Endodermal cell (in vitro differentiated cells): ENCODE measurements at regions not wholly inside any gene's neighbourhood (a gene's known extent, or its start where the extent isn't known, plus 50 kb on each side); places are given as distances from the start of the nearest gene placed in this dataset.

ENCODE experiments used
- DNase-seq: peaks from one replicate; pipeline ENCODE4 v3.0.0-alpha.2; 2017
- H3K27ac ChIP-seq: 2 replicates; pipeline ENCODE4 v1.5.1; 2013; ENCODE audit warnings: mild to moderate bottlenecking, low read depth, low read length, moderate library complexity
- H3K27me3 ChIP-seq: 2 replicates; pipeline ENCODE4 v1.6.1; 2013; ENCODE audit warnings: mild to moderate bottlenecking, low read length, moderate library complexity; ENCODE audit not compliant: insufficient read depth, control insufficient read depth, poor library complexity, severe bottlenecking
- H3K36me3 ChIP-seq: 2 replicates; pipeline ENCODE4 v1.7.0; 2013; ENCODE audit warnings: mild to moderate bottlenecking, low read length, moderate library complexity; ENCODE audit not compliant: control insufficient read depth, insufficient read depth
- H3K4me1 ChIP-seq: one replicate; pipeline ENCODE4 v1.7.0; 2013; ENCODE audit warnings: low read length; ENCODE audit not compliant: control insufficient read depth, insufficient read depth
- H3K4me3 ChIP-seq: 2 replicates; pipeline ENCODE4 v1.5.1; 2013; ENCODE audit warnings: mild to moderate bottlenecking, low read length, moderate library complexity
- H3K9ac ChIP-seq: 2 replicates; pipeline ENCODE4 v1.6.1; 2013; ENCODE audit warnings: mild to moderate bottlenecking, low read length, moderate library complexity; ENCODE audit not compliant: poor library complexity, severe bottlenecking; ENCODE audit errors: extremely low read depth
- H3K9me3 ChIP-seq: 2 replicates; pipeline ENCODE4 v1.6.1; 2013; ENCODE audit warnings: mild to moderate bottlenecking, low read length, moderate library complexity; ENCODE audit not compliant: control insufficient read depth
- H3K27ac Mint-ChIP-seq: 2 replicates; pipeline ENCODE4 v1.8.0; 2020; ENCODE audit warnings: mixed read lengths
- H3K27me3 Mint-ChIP-seq: 2 replicates; pipeline ENCODE4 v1.8.0; 2021; ENCODE audit warnings: mild to moderate bottlenecking, mixed read lengths; ENCODE audit not compliant: insufficient read depth
- H3K36me3 Mint-ChIP-seq: 2 replicates; pipeline ENCODE4 v1.8.0; 2020; ENCODE audit warnings: low read depth, mixed read lengths
- H3K4me1 Mint-ChIP-seq: 2 replicates; pipeline ENCODE4 v1.8.0; 2020; ENCODE audit warnings: mixed read lengths
- H3K4me3 Mint-ChIP-seq: 2 replicates; pipeline ENCODE4 v1.8.0; 2020; ENCODE audit warnings: mild to moderate bottlenecking, moderate library complexity, mixed read lengths
- H3K9me3 Mint-ChIP-seq: 2 replicates; pipeline ENCODE4 v1.8.0; 2020; ENCODE audit warnings: mild to moderate bottlenecking, mixed read lengths
- CTCF ChIP-seq: fragments of 200-600 bp; sonication (generic); conservative IDR thresholded peaks from 2 replicates; pipeline ENCODE4 v1.5.0; 2021; ENCODE audit warnings: antibody characterized with exemption, mild to moderate bottlenecking
- WGBS, 2 experiments: methylation state at CpG; one replicate each; pipeline versions ENCODE4 v1.1.5 to v1.1.7; 2013; ENCODE audit warnings: missing lambda C conversion rate in 2 of 2, mixed read lengths in 1 of 2; ENCODE audit not compliant: insufficient coverage in 1 of 2, insufficient read length in 1 of 2; 5-methylcytosine and 5-hydroxymethylcytosine counted together

- Histone ChIP-seq H3K9ac (no peak overlapping the region), H3K36me3 (no peaks in the 10 kb centered on the region), H3K4me1 (no peaks in the 10 kb centered on the region), H3K9me3 (no peaks in the 10 kb centered on the region), H3K27me3 (no peaks in the 10 kb centered on the region), H3K27ac (no peak overlapping the region), H3K4me3 (no peak overlapping the region)
- H3K4me1 Mint-ChIP-seq: peaks cover 7% of the 10 kb centered on the region
- no peaks in the 10 kb centered on the region for H3K36me3 Mint-ChIP-seq
- H3K27me3 Mint-ChIP-seq: peaks cover 2% of the 10 kb centered on the region
- H3K9me3 Mint-ChIP-seq: no peaks in the 10 kb centered on the region
- no peak overlapping the region for H3K27ac Mint-ChIP-seq
- WGBS, 2 experiments: 94 to 95% methylated on average over 3 to 5 of the region's 5 CpGs
- H3K4me3 Mint-ChIP-seq: no peak overlapping the region
- no peak for DNase-seq
- TF ChIP-seq CTCF: peak; percentile 47
Measured at GRCh38 chr15:47944637-47945288, 176.0 kb upstream of the SLC24A5 start.

GRCh38 chr15:47945872-47946650, 174.7 kb upstream of the SLC24A5 start:
- TF ChIP-seq CTCF: no peak
- no peak overlapping the region for H3K4me3 Mint-ChIP-seq
- H3K9ac ChIP-seq: no peak overlapping the region
- no peaks in the 10 kb centered on the region for H3K9me3 Mint-ChIP-seq
- no peaks in the 10 kb centered on the region for H3K27me3 ChIP-seq
- H3K27ac Mint-ChIP-seq: no peak overlapping the region
- H3K36me3 Mint-ChIP-seq: no peaks in the 10 kb centered on the region
- DNase-seq: no peak
- peaks cover 3% of the 10 kb centered on the region for H3K4me1 ChIP-seq
- H3K4me3 ChIP-seq: no peak overlapping the region
- peaks cover 2% of the 10 kb centered on the region for H3K27me3 Mint-ChIP-seq
- H3K27ac ChIP-seq: no peak overlapping the region
- WGBS, 2 experiments: 91 to 100% methylated on average over 5 to 6 of the region's 6 CpGs
- H3K4me1 Mint-ChIP-seq: peaks cover 19% of the 10 kb centered on the region
- no peaks in the 10 kb centered on the region for H3K9me3 ChIP-seq
- H3K36me3 ChIP-seq: no peaks in the 10 kb centered on the region

DNA sequence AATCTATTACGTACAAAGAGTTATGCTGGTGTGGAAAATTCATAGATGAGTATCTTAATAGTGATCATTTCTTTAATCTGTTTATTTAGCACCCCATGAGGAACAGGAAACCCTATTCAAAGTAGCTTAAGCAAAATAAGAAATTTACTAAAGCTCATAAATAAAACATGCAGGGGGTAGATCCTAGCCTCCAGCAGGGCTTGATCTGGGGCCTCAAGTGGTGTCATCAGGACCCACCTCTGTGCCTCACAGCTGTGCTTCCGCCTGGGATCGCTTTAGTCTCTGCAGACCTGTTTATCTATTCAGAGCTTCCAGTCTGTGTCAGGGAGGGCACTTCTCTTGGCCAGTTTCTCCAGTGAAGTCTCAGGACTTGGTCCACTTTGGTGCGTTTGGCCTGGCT, 171.0 kb upstream of the SLC24A5 start:
- Histone ChIP-seq H3K27me3 (no peaks in the 10 kb centered on the region), H3K4me1 (peaks cover 36% of the 10 kb centered on the region), H3K27ac (no peak overlapping the region), H3K36me3 (no peaks in the 10 kb centered on the region), H3K9me3 (no peaks in the 10 kb centered on the region), H3K9ac (no peak overlapping the region), H3K4me3 (no peak overlapping the region)
- no peaks in the 10 kb centered on the region for H3K9me3 Mint-ChIP-seq
- no peak overlapping the region for H3K4me3 Mint-ChIP-seq
- no peak for DNase-seq
- H3K27me3 Mint-ChIP-seq: no peaks in the 10 kb centered on the region
- 93 to 100% methylated on average over 2 to 4 of the region's 4 CpGs for WGBS, 2 experiments
- no peak for TF ChIP-seq CTCF
- H3K4me1 Mint-ChIP-seq: peaks cover 45% of the 10 kb centered on the region
- no peaks in the 10 kb centered on the region for H3K36me3 Mint-ChIP-seq
- H3K27ac Mint-ChIP-seq: no peak overlapping the region
